ENCODE measurements at regions not wholly inside any gene's neighbourhood (a gene's known extent, or its start where the extent isn't known, plus 50 kb on each side); places are given as distances from the start of the nearest gene placed in this dataset.

- TF ChIP-seq POLR2A (IDR thresholded peaks at IDR 0.05; ENCODE audit: low read depth): no peak
- no peak for TF ChIP-seq EP300 (IDR thresholded peaks at IDR 0.05)
These were observed 229.2 kb upstream of the PKP2 start for GRCh38 chr12:33125755-33126154.
